GM19467 (cell line): ENCODE measurements at regions not wholly inside any gene's neighbourhood (a gene's known extent, or its start where the extent isn't known, plus 50 kb on each side); places are given as distances from the start of the nearest gene placed in this dataset.
"Not testable (repeated sequence)": the region's sequence is repeated elsewhere in the genome, so short reads cannot be mapped to it uniquely, and the experiment has no call there.

ENCODE experiments used
- ATAC-seq: cut with Tn5 transposase; IDR thresholded peaks from one replicate; pipeline ENCODE4 v1.9.1; 2021; ENCODE audit warnings: mild to moderate bottlenecking, moderate library complexity; ENCODE audit not compliant: unreplicated experiment

DNA sequence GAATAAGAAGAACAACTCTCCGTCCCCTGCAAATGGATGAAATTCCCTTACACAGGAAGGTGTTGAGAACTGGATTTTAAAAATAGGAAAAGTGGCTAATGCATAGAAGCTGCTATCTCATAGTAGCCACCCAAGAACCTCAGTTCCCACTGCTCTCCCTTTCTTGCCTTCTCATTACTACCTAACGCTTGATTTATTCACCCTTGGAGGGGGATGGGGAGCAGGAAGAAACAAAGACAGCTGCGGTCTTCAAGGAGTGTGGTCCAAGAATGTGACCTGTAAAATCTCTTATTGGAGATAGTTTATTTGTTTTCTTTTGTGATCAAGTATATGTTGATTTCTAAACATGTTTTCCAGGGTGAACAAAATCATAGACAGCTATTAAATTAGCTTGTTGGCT, 274.1 kb upstream of the CTNNB1 start:
- ATAC-seq: no peak

DNA sequence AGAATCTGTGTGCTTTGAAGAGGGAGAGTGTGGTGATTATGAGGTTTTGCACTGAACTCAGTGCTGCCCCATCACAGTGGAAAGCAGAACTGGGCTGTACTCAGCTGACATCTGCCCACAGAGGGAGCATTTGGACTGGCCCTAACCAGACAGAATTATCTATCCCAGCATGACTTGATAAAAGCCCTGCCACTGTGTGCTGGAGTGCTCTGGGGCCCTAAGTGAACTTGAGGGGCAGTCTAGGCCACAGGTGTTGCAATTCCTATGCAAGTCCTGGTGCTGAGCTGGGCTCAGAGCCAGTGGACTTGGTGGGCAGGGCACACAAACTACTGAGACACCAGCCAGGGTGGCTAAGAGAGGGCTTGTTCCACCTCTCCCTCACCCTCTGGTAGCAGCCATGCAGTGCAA, 269.2 kb upstream of the CTNNB1 start:
- no peak for ATAC-seq

DNA sequence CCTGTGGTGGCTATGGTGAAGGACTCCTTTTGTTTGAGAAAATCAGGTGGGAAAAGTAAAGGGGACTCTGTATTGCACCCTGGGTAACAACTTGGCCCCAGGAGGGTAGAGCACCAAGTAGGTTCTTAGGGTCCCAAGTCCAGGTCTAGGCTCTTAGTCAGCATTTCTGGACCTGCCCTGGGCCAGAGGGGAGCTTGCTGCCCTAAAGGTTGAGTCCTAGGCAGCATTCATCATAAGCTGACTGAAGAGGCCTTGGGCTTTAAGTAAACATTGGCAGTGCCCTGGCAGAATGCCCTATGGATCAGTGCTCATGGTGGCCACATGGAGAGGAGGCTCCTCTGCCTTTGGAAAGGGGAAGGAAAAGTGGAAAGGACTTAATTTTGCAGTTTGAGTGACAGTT, 268.5 kb upstream of the CTNNB1 start:
- no peak for ATAC-seq

DNA sequence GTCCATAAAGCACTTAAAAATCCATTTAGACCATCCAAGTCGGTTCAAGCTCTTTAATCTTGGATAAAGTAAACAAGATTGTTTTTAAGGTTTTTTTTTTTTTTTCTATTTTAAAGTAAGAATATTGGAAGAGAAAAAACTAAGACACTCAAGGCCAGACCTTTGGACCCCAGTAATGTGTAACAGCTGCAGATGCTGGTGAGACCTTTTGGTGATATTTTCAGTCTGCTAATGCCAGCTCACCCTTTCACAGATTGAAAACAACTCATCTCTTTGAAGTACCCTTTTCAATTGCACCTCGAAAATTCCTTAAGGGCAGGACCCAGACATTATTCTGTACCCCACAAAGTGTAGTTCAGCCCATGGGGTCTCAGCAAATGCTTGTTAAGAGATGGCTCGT, 260.7 kb upstream of the CTNNB1 start:
- no peak for ATAC-seq

DNA sequence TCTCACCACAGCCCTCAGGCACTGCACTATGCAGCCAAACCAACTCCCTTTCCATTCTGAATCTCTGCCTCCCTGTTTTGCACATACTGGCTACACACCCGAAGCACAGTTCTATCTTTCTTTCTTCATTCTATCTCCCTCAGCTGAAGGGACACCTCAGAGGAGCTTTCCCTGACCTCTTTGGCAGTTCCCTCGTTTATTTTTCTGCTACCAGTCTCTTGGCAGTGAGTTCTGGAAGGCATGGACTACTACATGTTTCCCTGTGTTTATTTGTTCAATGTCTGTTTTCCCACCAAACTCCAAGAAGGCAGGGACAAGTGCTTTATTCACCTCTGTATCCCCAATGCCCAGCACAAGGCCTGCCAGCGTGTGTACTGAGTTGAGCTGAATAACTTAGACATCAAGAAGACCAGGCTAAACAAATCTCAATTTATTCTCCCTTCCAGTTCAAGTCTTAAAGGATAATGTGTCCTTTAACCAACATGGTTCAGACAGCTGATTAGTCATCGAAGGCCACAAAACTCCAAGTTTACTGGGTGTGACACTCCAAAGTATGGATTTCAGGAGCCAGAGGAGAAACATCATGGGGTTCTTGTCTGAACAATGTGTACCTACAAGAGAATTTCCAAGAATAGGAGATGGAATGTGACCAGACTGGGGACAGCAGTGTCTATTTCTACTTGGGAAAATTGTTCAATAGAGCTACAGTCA, 260.1 kb upstream of the CTNNB1 start:
- no peak for ATAC-seq

DNA sequence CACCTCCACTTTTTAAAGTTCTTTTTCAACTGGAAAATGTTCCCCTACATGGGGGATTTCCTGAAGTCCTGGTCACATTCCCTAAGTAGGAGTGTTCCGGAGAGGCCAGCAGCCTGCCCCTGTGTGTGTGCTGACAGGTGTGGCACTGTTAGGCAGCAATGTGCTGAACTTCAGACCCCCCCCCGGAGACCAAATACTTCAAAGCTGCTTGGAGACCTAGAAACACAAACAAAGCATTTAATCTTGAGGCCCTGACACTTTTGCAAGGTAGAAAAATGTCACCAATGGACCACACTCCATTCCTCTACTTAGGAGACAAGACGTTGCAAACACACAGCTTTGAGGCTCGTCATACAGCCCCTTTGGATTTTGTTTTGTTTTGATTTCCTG, 259.6 kb upstream of the CTNNB1 start:
- ATAC-seq: no peak

DNA sequence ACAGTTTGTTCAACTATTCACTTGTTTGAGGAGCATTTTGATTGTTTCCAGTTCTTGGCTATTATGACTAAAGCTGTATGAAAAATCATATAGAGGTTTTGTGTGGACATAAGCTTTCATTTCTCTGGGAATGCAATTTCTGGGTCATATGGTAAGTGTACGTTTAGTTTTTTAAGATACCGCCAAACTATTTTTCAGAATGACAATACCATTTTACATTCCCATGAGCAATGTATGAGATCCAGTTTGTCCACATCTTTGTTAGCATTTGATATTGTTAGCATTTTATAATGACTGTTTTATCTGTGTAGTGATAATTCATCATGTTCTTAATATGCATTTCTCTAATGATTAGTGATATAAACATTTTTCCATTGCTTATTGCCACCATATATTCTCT, 258.7 kb upstream of the CTNNB1 start:
- ATAC-seq: no peak

DNA sequence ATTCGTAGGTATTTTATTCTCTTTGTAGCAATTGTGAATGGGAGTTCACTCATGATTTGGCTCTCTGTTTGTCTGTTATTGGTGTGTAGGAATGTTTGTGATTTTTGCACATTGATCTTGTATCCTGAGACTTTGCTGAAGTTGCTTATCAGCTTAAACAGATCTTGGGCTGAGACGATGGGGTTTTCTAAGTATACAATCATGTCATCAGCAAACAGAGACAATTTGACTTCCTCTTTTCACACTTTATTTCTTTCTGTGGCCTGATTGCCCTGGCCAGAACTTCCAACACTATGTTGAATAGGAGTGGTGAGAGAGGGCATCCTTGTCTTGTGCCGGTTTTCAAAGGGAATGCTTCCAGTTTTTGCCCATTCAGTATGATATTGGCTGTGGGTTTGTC, 252.3 kb upstream of the CTNNB1 start:
- ATAC-seq: not testable (repeated sequence)

DNA sequence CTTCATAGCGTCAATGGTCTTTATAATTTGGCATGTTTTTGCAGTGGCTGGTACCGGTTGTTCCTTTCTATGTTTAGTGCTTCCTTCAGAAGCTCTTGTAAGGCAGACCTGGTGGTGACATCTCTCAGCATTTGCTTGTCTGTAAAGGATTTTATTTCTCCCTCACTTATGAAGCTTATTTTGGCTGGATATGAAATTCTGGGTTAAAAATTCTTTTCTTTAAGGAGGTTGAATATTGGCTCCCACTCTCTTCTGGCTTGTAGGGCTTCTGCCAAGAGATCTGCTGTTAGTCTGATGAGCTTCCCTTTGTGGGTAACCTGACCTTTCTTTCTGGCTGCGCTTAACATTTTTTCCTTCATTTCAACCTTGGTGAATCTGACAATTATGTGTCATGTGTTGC, 250.0 kb upstream of the CTNNB1 start:
- not testable (repeated sequence) for ATAC-seq

DNA sequence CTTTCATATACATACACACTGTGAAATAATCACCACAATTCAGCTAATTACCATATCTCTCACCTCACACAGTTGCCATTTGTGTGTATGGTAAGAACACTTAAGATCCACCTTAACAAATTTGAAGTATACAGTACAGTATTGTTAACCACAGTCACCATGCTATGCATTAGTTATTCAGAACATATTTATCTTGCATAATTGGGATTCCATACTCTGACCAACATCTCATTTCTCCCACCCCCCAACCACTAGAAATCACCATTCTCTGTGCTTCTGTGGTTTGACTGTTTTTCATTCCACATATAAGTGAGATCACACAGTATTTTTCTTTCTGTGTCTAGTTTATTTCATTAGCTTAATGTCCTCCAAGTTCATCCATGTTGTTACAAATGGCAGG, 247.7 kb upstream of the CTNNB1 start:
- no peak for ATAC-seq

DNA sequence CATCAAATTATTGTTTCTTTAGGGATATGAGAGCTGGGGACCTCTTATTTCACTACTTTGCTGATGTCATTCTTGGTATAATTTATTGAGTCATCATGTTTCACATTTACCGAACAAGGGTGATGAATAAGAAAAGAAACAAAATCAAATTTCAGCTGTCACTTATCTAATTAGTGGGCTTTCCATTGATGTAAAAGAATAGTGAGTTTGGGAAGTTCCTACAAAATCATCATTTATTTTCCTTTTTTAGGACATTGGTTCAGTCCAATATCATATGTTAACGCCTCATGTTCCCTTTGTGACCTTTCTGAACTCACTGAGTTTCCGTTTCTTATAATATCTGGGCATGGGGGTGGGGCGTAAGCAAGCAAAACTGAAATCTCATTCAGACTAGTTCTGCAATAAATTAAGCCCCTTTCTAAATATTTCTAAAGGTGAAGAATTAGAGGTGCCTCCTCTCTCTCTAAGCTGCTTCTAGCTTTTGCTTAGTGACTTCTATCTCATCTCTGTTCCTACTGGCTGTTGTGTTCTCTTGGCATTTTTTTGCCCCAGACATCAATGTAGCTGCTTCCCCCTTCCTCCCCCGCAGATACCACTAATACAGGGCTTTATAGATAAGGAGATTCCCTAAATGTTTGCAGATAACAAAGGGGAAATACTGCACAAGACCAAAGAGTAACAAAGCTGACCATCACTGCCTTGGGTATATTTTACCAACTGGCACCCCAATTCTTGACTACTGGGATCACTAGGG, 238.0 kb upstream of the CTNNB1 start:
- no peak for ATAC-seq

DNA sequence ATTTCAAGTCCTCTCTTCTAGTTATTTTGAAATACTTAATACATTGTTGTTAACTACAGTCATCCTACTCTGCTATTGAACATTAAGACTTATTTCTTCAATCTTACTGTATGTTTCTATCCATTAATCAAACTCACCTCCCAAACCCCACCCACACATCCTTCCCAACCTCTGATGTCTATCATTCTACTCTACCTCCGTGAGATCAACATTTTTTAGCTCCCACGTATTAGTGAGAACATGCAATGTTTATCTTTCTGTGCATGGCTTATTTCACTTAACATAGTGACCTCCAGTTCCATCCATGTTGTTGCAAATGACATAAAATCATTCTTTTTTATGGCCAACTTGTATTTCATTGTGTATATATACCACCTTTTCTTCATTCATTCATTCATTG, 236.6 kb upstream of the CTNNB1 start:
- no peak for ATAC-seq

DNA sequence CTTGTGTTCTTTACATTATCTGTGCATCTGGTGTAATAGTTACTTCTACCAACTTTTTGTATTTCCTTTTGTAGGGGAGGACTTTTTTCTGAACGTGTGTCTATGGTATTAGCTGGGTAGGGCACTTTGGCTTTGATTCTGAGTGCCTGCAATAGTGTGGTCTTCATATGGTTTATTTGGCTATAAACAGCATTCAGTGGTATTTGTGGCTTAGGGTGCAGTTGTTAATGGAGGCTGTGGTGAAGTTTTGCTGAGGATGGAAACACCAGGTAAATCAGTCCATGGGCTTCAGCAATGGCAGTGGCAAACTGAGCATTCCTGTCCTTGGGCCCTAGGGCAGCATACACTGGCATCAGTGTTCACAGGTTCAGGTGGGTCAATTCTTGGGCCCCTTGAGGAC, 230.6 kb upstream of the CTNNB1 start:
- ATAC-seq: no peak

DNA sequence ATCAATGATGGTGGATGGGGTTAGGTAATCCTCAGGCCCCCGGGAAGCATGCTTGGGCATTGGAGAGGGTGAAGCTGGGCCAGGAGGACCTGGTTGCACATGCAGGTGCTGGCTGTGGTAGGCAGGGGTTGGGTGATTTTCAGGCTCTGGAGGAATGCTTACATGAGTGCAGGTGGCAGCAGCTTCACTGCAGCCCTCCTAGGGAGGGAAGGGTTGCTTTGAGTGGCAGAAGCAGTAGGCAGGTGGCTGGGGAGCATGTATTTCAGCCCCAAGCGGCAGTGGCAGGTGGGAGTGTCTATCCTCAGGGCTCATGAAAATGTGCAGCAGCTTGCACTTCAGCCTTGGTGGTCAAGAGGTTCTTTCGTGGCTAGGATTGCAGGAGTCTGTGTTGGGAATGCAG, 230.0 kb upstream of the CTNNB1 start:
- ATAC-seq: no peak

DNA sequence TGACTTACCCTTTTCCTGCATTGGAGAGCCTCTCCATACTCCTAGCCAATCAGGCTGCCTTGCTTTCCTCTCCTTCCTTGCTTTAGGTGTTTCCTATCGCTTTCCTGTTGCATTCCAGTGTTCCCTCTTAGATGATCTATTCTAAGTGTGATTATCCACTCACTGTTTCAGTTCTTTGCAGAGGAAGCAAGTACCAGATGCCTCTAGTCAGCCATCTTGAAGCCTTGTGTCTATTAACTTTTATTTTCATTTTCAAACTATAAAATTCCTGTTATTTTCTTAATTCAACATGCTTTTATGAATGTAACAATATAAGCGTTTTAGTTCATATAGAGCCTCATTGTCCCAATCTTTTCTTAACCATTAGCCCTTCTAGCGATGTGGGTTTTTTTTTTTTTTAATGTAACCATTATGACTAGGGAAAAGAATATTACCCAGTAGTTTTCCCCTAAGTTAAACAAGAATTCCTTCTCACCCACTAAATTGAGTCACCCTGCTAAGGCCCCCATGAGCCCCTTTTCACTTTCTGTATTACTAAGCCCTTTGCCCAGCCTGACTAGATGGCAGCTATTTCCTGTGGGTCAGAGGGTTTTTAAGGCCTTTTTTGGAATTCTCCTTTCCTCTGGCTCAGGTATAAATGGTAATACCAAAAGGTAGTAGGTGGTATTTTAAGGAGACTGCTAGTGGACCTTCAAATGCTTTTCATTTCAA, 229.4 kb upstream of the CTNNB1 start:
- no peak for ATAC-seq

DNA sequence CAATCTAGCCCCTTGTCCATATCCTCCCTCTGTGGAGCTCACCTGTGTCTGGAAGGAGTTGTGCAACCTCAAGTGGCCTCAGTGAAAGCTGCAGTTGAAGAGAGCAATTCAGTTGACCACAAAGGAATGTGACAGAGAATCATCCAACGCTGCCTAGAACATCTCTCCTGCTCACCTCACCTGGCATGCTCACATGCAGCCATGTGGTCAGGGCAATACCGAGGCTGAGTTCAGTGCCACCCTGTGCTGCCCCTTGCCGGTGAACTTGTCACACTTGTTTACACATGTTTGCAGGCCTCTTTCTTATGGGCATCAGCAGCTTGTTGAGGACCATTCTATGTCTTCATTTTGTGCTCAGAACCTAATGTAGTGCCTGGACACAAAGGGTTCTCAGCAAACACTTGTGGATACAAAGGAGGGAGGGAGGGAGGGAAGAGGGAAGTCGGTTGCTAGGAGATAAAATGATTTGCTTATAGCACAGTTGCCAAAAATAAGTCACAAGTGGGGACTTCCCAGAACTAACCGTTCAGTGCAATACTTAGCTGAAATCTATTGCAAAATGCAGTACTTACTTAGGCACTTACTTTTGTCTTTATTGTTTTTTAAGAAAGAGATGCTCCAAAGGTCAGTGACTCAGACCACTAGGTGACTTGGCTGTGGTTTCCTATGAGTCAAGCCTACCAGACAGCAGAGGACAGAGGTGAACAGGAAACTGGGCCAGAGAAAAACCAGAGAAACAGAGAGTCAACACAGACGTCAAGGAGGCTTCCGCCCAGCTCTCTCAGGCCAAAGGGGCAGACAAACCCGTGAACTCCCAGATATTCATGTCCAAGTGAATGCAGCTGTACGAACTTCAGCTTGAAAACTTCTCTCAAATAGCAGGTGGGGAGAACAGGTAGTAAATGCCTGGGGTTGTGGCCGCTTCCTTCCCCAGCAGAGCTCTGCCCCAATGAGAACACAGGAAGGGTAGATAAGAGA, 227.8 kb upstream of the CTNNB1 start:
- ATAC-seq: peak; percentile 96

DNA sequence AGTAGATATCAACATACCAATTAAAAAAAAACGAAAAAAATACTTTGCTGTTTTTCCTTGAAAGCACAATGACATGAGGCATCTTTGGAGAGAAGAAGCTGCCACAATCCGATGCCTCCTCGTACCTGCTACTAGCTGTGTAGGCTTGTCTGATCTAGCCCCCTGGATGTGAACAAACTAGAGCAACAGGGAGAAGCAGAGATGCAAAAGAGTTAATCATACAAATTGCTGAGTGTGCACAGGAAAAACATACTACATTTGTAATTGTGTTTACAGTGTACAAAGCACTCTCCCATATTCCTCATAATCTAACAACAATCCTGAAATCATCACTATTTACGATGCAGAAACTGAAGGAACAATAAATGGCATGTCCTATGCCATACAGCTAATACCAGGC, 227.0 kb upstream of the CTNNB1 start:
- ATAC-seq: no peak

DNA sequence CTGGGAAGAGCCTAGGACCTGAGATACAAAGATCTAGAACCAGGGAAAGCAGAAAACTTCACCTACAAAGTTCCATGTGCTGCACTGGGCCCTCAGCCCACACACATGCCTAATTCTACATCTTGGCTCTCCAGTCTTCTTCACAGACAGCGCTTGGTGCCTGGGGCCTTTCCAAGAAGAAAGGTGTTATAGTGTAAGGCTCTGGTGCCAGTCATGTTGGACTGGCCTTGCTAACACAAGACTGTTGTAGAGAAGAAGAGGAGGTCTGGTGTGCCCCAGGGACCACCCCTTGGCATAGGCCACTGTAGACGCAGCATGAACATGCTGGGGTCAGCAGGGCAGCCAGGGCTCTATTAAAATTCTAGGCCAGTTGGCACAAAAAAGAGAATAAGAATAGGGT, 226.2 kb upstream of the CTNNB1 start:
- ATAC-seq: no peak

DNA sequence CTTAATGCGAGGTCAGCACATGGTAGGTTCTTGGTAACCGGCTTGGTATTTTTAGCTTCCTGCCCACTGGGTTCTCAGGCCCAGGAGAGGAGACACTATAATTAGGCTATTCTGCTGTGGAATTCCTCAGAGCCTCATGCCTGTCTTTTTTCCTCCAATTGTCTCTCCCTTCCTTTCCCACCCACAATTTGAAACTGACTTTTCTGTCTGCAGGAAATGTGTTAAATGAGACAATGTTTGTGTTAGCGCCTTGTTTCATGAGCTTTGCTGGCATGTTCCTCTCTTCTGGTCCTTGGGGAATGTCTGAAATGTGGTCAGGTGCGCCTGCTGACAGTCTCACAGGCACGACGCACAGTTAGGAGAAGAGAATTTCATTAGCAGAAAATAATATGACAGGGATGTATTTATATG, 223.6 kb upstream of the CTNNB1 start:
- no peak for ATAC-seq

DNA sequence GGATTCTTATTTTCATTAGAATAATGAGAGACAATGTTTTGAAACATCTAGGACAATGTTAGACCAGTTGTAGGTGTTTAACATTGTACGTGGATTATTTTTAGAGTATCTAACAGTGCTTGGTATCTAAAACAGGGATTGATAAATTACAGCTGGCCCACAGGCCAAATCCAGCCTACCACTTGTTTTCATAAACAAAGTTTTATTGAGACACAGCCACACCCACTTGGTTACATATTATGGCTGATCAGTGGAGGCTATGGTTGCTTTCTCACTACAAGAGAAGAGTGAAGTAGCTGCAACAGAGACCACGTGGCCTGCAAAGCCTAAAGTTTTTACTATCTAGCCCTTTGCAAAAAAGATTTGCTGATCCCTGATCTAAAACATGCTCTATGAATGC, 223.1 kb upstream of the CTNNB1 start:
- ATAC-seq: no peak

DNA sequence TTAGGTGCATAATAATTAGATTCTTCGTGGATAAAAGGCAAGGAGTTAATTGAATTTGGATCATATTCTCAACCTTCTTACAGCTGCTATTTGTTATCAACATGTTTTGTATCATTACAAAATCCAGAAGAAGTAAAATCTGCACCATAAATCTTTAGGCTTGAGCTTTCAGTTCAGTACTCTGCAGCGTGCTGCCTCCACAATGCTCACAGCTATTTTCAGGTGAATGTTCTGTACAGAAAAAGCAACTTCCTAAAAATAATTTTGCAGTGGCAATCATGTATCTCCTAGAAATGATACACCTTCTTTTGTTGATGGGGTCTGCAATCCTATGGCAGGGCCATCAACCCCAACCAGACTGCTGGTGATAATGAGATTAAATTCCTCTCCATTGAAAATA, 220.9 kb upstream of the CTNNB1 start:
- ATAC-seq: no peak
